ENCODE measurements at regions not wholly inside any gene's neighbourhood (a gene's known extent, or its start where the extent isn't known, plus 50 kb on each side); places are given as distances from the start of the nearest gene placed in this dataset.
"Not testable (repeated sequence)": the region's sequence is repeated elsewhere in the genome, so short reads cannot be mapped to it uniquely, and the experiment has no call there.

- DNase-seq (ENCODE audit: low read depth, low spot score) = no peak
Measured at GRCh38 chrX:2572740-2573139, 72.0 kb upstream of the DHRSX start.

GRCh38 chrX:2568125-2568524 lies 67.3 kb upstream of the DHRSX start:
- DNase-seq (ENCODE audit: low read depth, low spot score) = no peak

- DNase-seq (ENCODE audit: low read depth, low spot score) = no peak
Measured at GRCh38 chrX:2566055-2566454, 65.3 kb upstream of the DHRSX start.

GRCh38 chrX:2561456-2561855 lies 60.7 kb upstream of the DHRSX start:
- no peak for DNase-seq (ENCODE audit: low read depth, low spot score)

- DNase-seq (ENCODE audit: low read depth, low spot score) = no peak
Measured at GRCh38 chrX:2559124-2559523, 58.3 kb upstream of the DHRSX start.

GRCh38 chrX:2554891-2555290 lies 54.1 kb upstream of the DHRSX start:
- DNase-seq (ENCODE audit: low read depth, low spot score) = no peak

GRCh38 chrX:2554066-2554465 lies 53.3 kb upstream of the DHRSX start:
- DNase-seq (ENCODE audit: low read depth, low spot score) = not testable (repeated sequence)

- DNase-seq (ENCODE audit: low read depth, low spot score) = no peak
Measured at GRCh38 chrX:2552621-2553201, 51.9 kb upstream of the DHRSX start.

- DNase-seq (ENCODE audit: low read depth, low spot score) = no peak
Measured at GRCh38 chrX:2550328-2551020, 49.7 kb upstream of the DHRSX start.

All from brain pericyte (primary cell).